ENCODE measurements at regions not wholly inside any gene's neighbourhood (a gene's known extent, or its start where the extent isn't known, plus 50 kb on each side); places are given as distances from the start of the nearest gene placed in this dataset.

DNA sequence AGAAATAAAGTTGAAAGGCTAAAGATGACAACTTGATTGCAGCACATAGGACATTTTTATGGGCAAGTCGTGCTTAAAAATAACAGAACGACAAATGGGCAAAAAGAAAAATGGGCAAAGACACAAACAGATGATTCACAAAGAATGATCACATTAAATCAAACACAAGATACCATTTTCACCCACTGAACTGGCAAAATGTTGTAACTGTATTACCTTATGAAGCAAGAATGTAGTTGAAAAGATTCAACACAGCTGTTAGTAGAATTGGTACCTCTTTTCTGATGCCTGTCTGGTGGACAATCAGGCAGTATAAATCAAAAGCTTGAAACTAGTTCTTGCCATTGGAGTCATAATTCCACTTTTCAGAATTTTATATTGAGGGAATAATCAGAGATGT, 81.0 kb upstream of the PALM2AKAP2 start:
- Histone ChIP-seq H3K27ac (replicated peaks) (no peak overlapping the region), H3K4me3 (no peak overlapping the region)
- DNase-seq: no peak

GRCh38 chr9:109704546-109704945, 75.5 kb upstream of the PALM2AKAP2 start:
- TF ChIP-seq, protein P1, sequence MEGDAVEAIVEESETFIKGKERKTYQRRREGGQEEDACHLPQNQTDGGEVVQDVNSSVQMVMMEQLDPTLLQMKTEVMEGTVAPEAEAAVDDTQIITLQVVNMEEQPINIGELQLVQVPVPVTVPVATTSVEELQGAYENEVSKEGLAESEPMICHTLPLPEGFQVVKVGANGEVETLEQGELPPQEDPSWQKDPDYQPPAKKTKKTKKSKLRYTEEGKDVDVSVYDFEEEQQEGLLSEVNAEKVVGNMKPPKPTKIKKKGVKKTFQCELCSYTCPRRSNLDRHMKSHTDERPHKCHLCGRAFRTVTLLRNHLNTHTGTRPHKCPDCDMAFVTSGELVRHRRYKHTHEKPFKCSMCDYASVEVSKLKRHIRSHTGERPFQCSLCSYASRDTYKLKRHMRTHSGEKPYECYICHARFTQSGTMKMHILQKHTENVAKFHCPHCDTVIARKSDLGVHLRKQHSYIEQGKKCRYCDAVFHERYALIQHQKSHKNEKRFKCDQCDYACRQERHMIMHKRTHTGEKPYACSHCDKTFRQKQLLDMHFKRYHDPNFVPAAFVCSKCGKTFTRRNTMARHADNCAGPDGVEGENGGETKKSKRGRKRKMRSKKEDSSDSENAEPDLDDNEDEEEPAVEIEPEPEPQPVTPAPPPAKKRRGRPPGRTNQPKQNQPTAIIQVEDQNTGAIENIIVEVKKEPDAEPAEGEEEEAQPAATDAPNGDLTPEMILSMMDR (IDR thresholded peaks at IDR 0.05; ENCODE audit: borderline replicate concordance): no peak
- Histone ChIP-seq H3K36me3 (no peaks in the 10 kb centered on the region), H3K4me3 (no peak overlapping the region), H3K4me1 (peaks cover 28% of the 10 kb centered on the region), H3K27ac (replicated peaks) (no peak overlapping the region), H3K27me3 (ENCODE audit: low read depth) (no peaks in the 10 kb centered on the region), H3K9me3 (replicated peaks) (no peaks in the 10 kb centered on the region)
- intact Hi-C loops (cut with micrococcal nuclease): no loop called here
- no peak for DNase-seq

More for the DNA sequence above, 81.0 kb upstream of the PALM2AKAP2 start:
- H3K4me1 ChIP-seq: no peaks in the 10 kb centered on the region
- no peaks in the 10 kb centered on the region for H3K27me3 ChIP-seq (ENCODE audit: low read depth)
- intact Hi-C loops (cut with micrococcal nuclease): no loop called here
- TF ChIP-seq, protein P1 (IDR thresholded peaks at IDR 0.05; ENCODE audit: borderline replicate concordance): no peak
- no peaks in the 10 kb centered on the region for H3K36me3 ChIP-seq
- no peaks in the 10 kb centered on the region for H3K9me3 ChIP-seq (replicated peaks)

- no peaks in the 10 kb centered on the region for H3K27me3 ChIP-seq (ENCODE audit: low read depth)
- H3K4me1 ChIP-seq: peaks cover 38% of the 10 kb centered on the region
- H3K27ac ChIP-seq (replicated peaks): no peak overlapping the region
- TF ChIP-seq, protein P1 (IDR thresholded peaks at IDR 0.05; ENCODE audit: borderline replicate concordance): peak; percentile 20
- no peak overlapping the region for H3K4me3 ChIP-seq
- intact Hi-C loops (cut with micrococcal nuclease): no loop called here
- H3K9me3 ChIP-seq (replicated peaks): no peaks in the 10 kb centered on the region
- DNase-seq: no peak
- no peaks in the 10 kb centered on the region for H3K36me3 ChIP-seq
Observed at GRCh38 chr9:109705515-109705914, 74.5 kb upstream of the PALM2AKAP2 start.

GRCh38 chr9:109707355-109707754, 72.6 kb upstream of the PALM2AKAP2 start:
- no peaks in the 10 kb centered on the region for H3K36me3 ChIP-seq
- DNase-seq: peak; percentile 24
- intact Hi-C loops (cut with micrococcal nuclease): no loop called here
- no peak overlapping the region for H3K4me3 ChIP-seq
- TF ChIP-seq, protein P1 (IDR thresholded peaks at IDR 0.05; ENCODE audit: borderline replicate concordance): no peak
- no peaks in the 10 kb centered on the region for H3K27me3 ChIP-seq (ENCODE audit: low read depth)
- H3K27ac ChIP-seq (replicated peaks): peak overlapping the region; percentile 64
- no peaks in the 10 kb centered on the region for H3K9me3 ChIP-seq (replicated peaks)
- peaks cover 44% of the 10 kb centered on the region for H3K4me1 ChIP-seq

DNA sequence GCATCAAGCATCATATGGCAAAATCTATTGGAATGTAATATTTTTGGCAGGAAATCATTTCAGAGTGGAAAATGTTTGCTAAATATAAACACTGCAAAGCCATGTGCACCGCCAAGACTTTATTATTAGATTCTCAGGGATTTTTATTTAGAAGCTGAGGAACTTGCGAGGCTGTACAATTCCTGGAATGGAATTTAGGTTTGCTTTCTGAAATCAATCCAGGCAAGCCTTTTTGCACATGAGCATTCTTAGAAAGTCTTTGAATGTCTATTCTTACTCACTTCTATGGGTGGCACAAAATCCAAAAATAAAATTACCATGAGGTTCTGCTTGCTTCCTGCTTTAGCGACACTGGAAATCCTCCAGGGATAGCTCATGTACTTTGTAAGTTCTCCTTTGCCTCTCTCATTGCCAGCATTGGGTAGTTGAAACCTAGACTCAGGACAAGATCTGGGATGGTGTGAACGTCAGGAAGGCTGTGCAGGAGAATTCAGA, 71.5 kb upstream of the PALM2AKAP2 start:
- intact Hi-C loops (cut with micrococcal nuclease): no loop called here
- no peak for DNase-seq
- Histone ChIP-seq H3K36me3 (no peaks in the 10 kb centered on the region), H3K27ac (replicated peaks) (peak overlapping the region; percentile 64), H3K4me3 (peak overlapping the region; percentile 6), H3K9me3 (replicated peaks) (no peaks in the 10 kb centered on the region), H3K27me3 (ENCODE audit: low read depth) (no peaks in the 10 kb centered on the region), H3K4me1 (peaks cover 44% of the 10 kb centered on the region)
- TF ChIP-seq, protein P1 (IDR thresholded peaks at IDR 0.05; ENCODE audit: borderline replicate concordance): no peak
